OCI-LY1 (cell line): ENCODE measurements at regions not wholly inside any gene's neighbourhood (a gene's known extent, or its start where the extent isn't known, plus 50 kb on each side); places are given as distances from the start of the nearest gene placed in this dataset.

Experiments used
- EZH2 ChIP-seq: fragments of 200-600 bp; sonication (generic), shearing (Covaris generic); IDR thresholded peaks from 2 replicates; pipeline ENCODE4 v1.8.0; 2017; ENCODE audit warnings: borderline replicate concordance, mixed run types, mild to moderate bottlenecking, antibody characterized with exemption, low read length, moderate library complexity, mixed read lengths
- TF ChIP-seq, protein P1 (sequence below): fragments of 200-600 bp; sonication (generic), shearing (Covaris generic); IDR thresholded peaks from 2 replicates; pipeline ENCODE4 v1.5.1; 2017; ENCODE audit warnings: mild to moderate bottlenecking, antibody characterized with exemption, low read length, moderate library complexity, mixed read lengths

GRCh38 chr11:70501051-70501901 is 102.9 kb downstream of the CTTN start:
- TF ChIP-seq, protein P1, sequence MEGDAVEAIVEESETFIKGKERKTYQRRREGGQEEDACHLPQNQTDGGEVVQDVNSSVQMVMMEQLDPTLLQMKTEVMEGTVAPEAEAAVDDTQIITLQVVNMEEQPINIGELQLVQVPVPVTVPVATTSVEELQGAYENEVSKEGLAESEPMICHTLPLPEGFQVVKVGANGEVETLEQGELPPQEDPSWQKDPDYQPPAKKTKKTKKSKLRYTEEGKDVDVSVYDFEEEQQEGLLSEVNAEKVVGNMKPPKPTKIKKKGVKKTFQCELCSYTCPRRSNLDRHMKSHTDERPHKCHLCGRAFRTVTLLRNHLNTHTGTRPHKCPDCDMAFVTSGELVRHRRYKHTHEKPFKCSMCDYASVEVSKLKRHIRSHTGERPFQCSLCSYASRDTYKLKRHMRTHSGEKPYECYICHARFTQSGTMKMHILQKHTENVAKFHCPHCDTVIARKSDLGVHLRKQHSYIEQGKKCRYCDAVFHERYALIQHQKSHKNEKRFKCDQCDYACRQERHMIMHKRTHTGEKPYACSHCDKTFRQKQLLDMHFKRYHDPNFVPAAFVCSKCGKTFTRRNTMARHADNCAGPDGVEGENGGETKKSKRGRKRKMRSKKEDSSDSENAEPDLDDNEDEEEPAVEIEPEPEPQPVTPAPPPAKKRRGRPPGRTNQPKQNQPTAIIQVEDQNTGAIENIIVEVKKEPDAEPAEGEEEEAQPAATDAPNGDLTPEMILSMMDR: no peak
- TF ChIP-seq EZH2: no peak
